Activated CD8-positive, alpha-beta memory T cell treated with anti-CD3 and anti-CD28 coated beads, Interleukin-2, amount 50 U/mL, for 1 hour (primary cell): ENCODE measurements at regions not wholly inside any gene's neighbourhood (a gene's known extent, or its start where the extent isn't known, plus 50 kb on each side); places are given as distances from the start of the nearest gene placed in this dataset.

Source experiments
- DNase-seq: peaks from one replicate; pipeline ENCODE4 v3.0.0-alpha.2; 2020; ENCODE audit errors: extremely low read depth

DNA sequence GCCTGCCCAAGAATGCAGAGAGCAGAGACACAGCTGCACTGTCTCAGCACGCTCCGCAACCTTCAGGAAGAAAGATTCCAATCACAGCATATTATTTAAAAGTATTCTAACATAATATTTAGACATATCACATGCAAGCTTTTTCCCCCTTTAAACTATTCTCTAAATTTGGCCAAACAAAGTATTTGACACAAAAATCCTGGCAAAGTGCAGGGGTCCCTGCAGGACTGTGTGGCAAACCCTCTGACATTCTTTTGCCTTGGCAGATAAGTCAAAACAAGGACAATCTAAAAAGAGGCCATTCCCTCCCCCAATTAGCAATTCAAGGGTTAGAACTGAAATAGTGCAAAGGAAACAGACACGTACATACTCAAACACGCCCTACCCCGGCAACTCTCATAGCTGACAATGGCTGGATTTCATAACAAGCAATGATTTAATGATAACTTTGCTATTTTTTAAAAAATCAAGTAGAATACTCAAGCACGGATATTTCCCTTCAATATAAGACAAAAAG is 225.3 kb downstream of the MRPL39 start:
- DNase-seq: no peak

GRCh38 chr21:25375675-25376074 is 231.6 kb downstream of the MRPL39 start:
- no peak for DNase-seq

DNA sequence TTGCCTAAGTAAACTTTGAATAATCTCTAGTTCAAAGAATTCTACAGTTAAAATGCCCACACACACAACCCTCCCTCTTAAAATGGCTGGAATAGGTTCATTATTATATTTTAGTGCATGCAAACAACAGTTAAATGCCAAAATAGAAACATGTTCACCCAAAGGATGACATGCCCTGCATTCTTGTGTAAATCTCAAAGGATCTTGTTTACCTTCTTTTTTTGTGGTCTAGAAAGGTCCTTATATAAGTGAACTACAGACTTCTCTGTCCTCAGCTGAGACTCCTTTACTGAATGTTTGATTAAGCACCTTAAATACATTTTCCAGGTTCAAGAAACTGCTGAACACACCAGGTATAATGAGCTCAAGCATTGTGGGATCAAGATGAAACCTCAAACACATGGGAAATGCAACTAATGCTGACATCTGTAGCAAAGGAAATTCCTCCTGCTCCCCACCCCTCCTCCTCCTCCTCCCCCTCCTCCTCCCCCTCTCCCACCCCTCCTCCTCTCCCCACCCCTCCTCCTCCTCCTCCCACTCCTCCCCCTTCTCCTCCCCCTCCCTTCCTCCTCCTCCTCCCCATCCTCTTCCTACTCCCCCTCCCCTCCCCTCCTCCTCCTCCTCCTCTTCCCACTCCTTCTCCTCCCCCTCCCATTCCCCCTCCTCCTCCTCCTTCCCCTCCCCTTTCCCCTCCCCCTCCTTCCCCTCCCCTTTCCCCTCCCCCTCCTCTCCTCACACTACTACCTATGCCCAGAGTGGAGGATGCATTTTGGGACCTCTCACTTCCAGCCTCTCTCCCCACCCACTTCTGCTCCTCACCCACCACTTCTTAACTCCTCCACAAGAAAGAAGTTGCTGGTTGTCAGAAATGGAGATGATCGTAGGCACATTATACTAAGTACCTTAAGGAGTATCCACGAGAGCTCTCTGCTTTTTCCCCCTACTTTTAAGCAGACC is 233.9 kb downstream of the MRPL39 start:
- no peak for DNase-seq

DNA sequence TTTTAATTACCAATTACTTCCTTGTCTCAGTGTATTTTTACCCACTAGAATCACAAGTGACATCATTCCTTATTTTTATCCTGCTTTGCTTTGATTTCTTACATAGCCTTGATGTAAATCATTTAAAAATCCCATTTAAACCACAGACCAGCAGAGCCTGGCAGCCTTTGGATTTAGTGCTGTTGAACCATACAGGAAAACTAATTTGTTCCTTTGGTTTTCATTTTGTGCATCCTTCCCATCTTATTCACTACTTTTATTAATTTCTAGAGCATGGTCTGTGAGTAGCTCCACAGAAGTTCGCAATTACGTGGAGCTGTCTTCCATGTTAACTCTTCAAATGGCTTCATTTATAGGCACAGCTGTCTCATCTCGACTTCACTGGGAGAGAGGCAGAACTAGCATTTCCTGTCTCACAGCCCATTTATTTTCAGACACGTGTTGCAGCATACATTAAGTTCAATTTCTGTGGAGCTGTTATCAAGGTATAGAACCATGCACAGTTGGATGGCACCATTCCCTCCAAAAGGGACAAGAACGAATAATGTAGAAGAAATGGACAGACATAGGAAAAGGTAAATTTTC is 235.3 kb downstream of the MRPL39 start:
- no peak for DNase-seq

GRCh38 chr21:25370311-25370744 is 237.0 kb downstream of the MRPL39 start:
- DNase-seq: no peak

GRCh38 chr21:25369524-25370300 is 237.6 kb downstream of the MRPL39 start:
- no peak for DNase-seq

DNA sequence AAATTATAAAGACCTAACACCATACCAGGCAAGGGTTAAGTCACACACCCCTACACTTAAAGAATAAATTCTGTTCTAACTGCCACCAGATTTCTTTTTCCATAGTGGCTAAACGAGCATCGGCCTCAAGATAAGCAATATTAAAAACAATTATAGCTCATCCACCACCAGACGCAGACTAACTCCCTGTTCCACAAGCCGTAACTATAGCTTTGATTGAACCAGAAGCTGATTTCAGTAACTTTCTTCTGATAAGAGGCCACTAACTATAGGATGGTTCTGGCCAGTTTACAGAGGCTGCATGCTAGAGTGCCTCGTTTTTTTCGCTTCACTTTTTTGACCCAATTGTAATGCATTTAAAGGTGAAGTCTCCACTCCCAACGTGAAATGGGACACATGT is 238.8 kb downstream of the MRPL39 start:
- no peak for DNase-seq

DNA sequence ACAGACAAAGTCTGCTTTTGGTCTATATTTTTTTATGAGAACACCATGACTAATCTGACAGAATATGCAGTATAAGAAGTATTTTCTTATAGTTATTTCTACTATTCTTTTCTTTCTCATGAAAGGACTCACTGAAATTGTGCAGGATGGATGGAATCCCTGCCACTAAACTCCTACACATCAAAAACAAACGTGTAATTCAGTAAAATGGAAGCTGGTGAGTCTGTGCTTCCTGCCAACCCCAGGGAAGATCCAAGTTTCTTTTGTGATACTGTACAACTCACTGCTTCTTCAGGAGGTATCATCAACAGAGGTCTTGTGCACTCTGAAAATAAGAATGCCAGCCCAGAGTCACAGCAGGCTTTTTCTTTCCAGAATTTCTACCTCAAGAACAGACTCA is 241.2 kb downstream of the MRPL39 start:
- DNase-seq: no peak

DNA sequence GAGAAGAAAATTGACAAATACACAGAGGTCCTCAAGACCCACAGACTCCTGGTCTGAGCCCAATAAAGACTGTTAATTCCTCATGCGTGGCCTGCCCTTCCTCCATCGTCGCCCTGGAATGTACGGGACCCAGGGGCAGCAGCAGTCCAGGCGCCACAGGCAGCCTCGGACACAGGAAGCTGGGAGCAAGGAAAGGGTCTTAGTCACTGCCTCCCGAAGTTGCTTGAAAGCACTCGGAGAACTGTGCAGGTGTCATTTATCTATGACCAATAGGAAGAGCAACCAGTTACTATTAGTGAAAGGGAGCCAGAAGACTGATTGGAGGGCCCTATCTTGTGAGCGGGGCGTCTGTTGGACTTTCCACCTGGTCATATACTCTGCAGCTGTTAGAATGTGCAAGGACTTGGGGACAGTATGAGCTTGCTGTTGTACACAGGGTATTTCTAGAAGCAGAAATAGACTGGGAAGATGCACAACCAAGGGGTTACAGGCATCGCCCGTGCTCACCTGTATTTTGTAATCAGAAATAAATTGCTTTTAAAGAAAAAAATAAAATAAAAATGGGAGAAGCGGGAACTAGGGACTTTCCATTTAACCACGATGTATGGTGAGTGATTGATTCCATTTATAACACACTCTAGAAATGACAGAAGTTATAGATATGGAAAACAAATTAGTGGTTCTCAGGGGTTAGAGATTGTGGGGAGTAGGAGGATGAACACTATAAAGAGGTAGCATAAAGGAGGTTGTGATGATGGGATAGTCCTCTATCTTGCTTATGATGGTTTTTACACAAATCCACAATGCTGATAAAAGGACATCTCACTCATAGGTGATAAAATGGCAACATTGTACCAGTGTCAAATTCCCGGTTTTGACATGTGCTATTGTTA is 244.7 kb downstream of the MRPL39 start:
- no peak for DNase-seq

DNA sequence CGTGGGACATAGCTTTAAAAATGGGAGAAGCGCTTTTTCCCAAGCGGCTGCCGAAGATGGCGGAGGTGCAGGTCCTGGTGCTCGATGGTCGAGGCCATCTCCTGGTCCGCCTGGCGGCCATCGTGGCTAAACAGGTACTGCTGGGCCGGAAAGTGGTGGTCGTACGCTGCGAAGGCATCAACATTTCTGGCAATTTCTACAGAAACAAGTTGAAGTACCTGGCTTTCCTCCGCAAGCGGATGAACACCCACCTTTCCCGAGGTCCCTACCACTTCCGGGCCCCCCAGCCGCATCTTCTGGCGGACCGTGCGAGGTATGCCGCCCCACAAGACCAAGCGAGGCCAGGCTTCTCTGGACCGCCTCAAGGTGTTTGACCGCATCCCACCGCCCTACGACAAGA is 245.5 kb downstream of the MRPL39 start:
- DNase-seq: no peak

DNA sequence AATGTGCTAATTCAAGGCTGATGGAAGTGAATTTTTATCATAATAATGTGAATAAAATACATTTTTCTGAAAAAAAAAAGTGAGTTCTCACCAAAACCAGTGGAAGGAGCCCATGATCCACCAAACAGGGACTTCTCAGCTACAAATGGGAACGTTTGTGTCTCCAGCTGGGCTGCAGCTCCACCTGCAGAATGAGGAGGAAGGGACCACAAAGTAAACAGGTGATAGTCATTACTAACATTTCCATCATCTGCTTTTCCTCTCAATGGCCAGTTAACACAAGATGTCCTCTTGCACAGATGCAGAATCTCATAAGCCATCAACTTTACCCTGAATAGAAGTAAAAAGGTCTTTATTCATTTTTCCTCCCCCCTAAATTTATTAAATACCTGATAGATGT is 246.2 kb downstream of the MRPL39 start:
- no peak for DNase-seq

DNA sequence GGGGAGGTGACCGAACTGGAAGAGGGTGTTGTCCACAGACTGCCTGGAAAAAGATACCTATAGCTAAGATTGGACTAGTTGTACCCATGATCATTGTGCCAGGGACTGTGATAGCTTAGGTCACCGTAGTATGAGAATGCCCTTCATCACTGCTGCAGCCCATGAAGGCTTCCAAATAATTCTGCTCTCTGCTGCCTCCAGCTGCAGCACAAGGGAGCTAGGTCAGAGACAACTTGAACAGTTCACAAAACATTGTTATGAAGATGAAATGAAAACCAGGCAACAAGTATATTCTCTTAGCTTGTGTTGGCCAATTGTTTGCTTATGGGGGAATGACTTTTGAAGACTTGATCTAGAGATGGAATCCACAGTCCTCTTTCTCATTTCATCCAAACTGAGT is 246.7 kb downstream of the MRPL39 start:
- no peak for DNase-seq

GRCh38 chr21:25359724-25360123 is 247.6 kb downstream of the MRPL39 start:
- DNase-seq: no peak

DNA sequence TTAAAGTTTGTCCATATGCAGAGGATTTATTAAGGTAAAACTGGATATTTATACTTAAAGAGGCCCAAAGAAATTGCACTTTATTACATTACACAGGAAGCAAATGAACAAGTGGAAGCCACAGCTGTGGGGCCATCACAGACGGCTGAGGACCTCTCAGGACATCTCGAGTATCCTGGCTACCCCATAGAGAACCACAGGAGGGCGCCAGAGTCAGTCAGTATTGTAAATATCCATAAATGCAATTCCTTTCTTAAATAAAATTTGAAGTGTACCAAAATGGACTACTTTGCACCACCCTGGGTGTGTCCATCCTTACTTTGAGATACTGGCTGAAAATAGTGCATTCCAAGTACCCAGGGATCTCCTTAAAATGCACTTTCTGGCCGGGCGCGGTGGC is 257.2 kb downstream of the MRPL39 start:
- no peak for DNase-seq

GRCh38 chr21:25343774-25344545 is 263.3 kb downstream of the MRPL39 start:
- DNase-seq: no peak

- DNase-seq: no peak
These were observed 264.5 kb downstream of the MRPL39 start for GRCh38 chr21:25342816-25343215.

DNA sequence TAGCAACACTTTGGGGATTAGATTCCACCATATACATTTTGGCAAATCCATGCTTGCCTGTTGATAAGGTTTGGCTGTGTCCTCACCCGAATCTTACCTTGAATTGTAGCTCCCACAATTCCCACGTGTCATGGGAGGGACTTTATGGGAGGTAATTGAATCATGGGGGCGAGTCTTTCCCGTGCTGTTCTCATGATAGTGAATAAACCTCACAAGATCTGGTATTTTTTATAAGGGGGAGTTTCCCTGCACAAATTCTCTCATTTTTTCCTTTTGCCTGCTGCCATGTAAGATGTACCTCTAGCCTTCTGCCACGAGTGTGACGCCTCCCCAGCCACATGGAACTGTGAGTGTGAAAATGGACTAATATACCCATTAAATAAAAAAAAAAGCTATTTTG is 265.3 kb downstream of the MRPL39 start:
- no peak for DNase-seq

DNA sequence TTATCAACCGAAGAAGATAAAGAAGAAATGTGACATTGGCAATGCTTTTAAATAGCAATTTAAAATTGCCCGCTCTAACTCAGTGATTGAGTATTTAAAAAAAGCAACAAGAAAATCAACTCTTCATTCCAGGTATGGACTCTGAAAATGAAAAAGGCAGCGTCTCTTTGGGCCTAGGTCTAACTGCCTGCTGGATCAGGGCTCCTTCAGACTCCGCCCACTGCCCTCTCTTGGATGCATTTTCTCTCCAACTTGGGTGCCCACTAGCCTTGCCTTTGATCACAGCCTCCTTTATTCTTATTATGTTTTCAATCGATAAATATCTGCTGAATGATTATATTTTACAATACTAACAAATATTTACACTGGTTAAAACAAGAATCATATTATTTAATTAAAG is 268.9 kb downstream of the MRPL39 start:
- DNase-seq: no peak

DNA sequence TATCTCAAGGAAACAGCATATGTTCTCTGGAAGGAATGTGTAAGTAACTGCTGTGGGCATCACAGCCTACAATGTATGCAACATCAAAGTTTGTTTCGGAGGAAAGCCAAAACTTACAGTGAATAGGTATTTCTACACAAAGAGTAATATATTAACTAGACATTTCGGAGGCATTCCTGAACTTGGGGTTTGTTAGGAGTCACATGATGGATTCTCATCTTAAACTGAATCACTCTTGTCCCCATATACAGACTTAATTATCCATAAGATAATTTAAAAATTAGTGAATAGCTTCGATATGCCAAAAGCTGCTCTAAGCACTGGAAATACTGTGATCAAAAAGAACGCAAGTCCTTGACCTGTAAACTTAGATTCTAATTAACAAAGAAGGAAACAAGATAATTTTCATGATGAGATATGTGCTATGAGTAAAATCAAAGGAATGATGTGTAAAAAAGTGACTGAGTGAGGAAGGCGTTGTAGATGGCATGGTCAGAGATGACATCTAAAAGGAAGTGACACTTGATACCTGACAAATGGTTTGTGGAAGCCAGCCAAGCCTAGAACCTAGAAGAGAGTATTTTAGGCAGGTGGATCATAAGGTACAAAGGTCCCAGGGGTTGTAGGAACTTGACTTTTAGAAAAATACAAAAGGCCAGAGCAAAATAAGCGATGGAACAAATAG is 273.1 kb downstream of the MRPL39 start:
- no peak for DNase-seq

GRCh38 chr21:25331286-25331685 is 276.0 kb downstream of the MRPL39 start:
- no peak for DNase-seq
